ENCODE measurements at regions not wholly inside any gene's neighbourhood (a gene's known extent, or its start where the extent isn't known, plus 50 kb on each side); places are given as distances from the start of the nearest gene placed in this dataset.

- no peaks in the 10 kb centered on the region for H3K36me3 ChIP-seq
Observed at GRCh38 chr11:26901162-26901561, 92.8 kb upstream of the FIBIN start.

GRCh38 chr11:26904132-26904531 is 89.8 kb upstream of the FIBIN start:
- no peak for TF ChIP-seq POLR2AphosphoS5 (IDR thresholded peaks at IDR 0.05)
- TF ChIP-seq CTCF (IDR thresholded peaks at IDR 0.05), result no peak
- no peak for TF ChIP-seq POLR2A (IDR thresholded peaks at IDR 0.05)
- no peak for TF ChIP-seq EP300 (IDR thresholded peaks at IDR 0.05)
- Histone ChIP-seq H3K27ac (no peak overlapping the region), H3K36me3 (no peaks in the 10 kb centered on the region), H3K27me3 (no peaks in the 10 kb centered on the region), H3K4me1 (no peaks in the 10 kb centered on the region), H3K9me3 (no peaks in the 10 kb centered on the region), H3K4me3 (no peak overlapping the region)
- no peak for DNase-seq
- WGBS, 5 donors, result 69 to 91% (median 79%) methylated on average over 1 of the region's 1 CpG
- intact Hi-C loops (cut with DNase I; ENCODE audit: low total_unique reads), result no loop called here

More at GRCh38 chr11:26901162-26901561, 92.8 kb upstream of the FIBIN start:
- TF ChIP-seq POLR2AphosphoS5 (IDR thresholded peaks at IDR 0.05) (peak in 1 of 3 donors; percentile 12), POLR2A (IDR thresholded peaks at IDR 0.05) (no peak)
- peak overlapping the region in 1 of 5 donors; percentile 5 for H3K27ac ChIP-seq
- H3K4me3 ChIP-seq, result no peak overlapping the region
- H3K9me3 ChIP-seq, result no peaks in the 10 kb centered on the region
- no peaks in the 10 kb centered on the region for H3K27me3 ChIP-seq
- DNase-seq, result peak in 1 of 2 donors; percentile 60
- H3K4me1 ChIP-seq, result no peaks in the 10 kb centered on the region
- intact Hi-C loops (cut with DNase I; ENCODE audit: low total_unique reads), result no loop called here
- 48 to 74% (median 60%) methylated on average over 1 of the region's 1 CpG for WGBS, 5 donors

- intact Hi-C loops (cut with DNase I; ENCODE audit: low total_unique reads), result no loop called here
- no peak for DNase-seq
- Histone ChIP-seq H3K27me3 (no peaks in the 10 kb centered on the region), H3K4me3 (no peak overlapping the region), H3K4me1 (no peaks in the 10 kb centered on the region), H3K36me3 (no peaks in the 10 kb centered on the region), H3K9me3 (no peaks in the 10 kb centered on the region), H3K27ac (no peak overlapping the region)
- TF ChIP-seq CTCF (IDR thresholded peaks at IDR 0.05) (no peak), POLR2AphosphoS5 (IDR thresholded peaks at IDR 0.05) (no peak), EP300 (IDR thresholded peaks at IDR 0.05) (no peak), POLR2A (IDR thresholded peaks at IDR 0.05) (no peak)
- WGBS, 5 donors, result 14 to 27% (median 23%) methylated on average over 1 of the region's 1 CpG
Observed at GRCh38 chr11:26904801-26905200, 89.1 kb upstream of the FIBIN start.

GRCh38 chr11:26905368-26905767 is 88.5 kb upstream of the FIBIN start:
- no peak for DNase-seq
- intact Hi-C loops (cut with DNase I; ENCODE audit: low total_unique reads), result no loop called here
- TF ChIP-seq EP300 (IDR thresholded peaks at IDR 0.05), result no peak
- no peak for TF ChIP-seq CTCF (IDR thresholded peaks at IDR 0.05)
- no peak for TF ChIP-seq POLR2AphosphoS5 (IDR thresholded peaks at IDR 0.05)
- TF ChIP-seq POLR2A (IDR thresholded peaks at IDR 0.05), result no peak
- Histone ChIP-seq H3K9me3 (no peaks in the 10 kb centered on the region), H3K36me3 (no peaks in the 10 kb centered on the region), H3K4me1 (peaks cover 0 to 5% (median 0%) of the 10 kb centered on the region in 4 donors), H3K27me3 (no peaks in the 10 kb centered on the region), H3K4me3 (no peak overlapping the region), H3K27ac (no peak overlapping the region)
- WGBS, 5 donors, result 62 to 78% (median 71%) methylated on average over 3 of the region's 3 CpGs

GRCh38 chr11:26909515-26909914 is 84.4 kb upstream of the FIBIN start:
- intact Hi-C loops (cut with DNase I; ENCODE audit: low total_unique reads), result no loop called here
- 37 to 50% (median 41%) methylated on average over 3 of the region's 3 CpGs for WGBS, 5 donors
- no peak overlapping the region for H3K4me3 ChIP-seq
- H3K9me3 ChIP-seq, result no peaks in the 10 kb centered on the region
- H3K36me3 ChIP-seq, result no peaks in the 10 kb centered on the region
- peaks cover 0 to 18% (median 5%) of the 10 kb centered on the region in 4 donors for H3K4me1 ChIP-seq
- DNase-seq, result no peak
- TF ChIP-seq CTCF (IDR thresholded peaks at IDR 0.05) (no peak), EP300 (IDR thresholded peaks at IDR 0.05) (no peak), POLR2A (IDR thresholded peaks at IDR 0.05) (no peak), POLR2AphosphoS5 (IDR thresholded peaks at IDR 0.05) (no peak)
- no peak overlapping the region for H3K27ac ChIP-seq
- no peaks in the 10 kb centered on the region for H3K27me3 ChIP-seq
